ENCODE measurements at regions not wholly inside any gene's neighbourhood (a gene's known extent, or its start where the extent isn't known, plus 50 kb on each side); places are given as distances from the start of the nearest gene placed in this dataset.

- no peak for TF ChIP-seq REST (IDR thresholded peaks at IDR 0.05; ENCODE audit: low read depth, low read length)
- TF ChIP-seq SIN3A (IDR thresholded peaks at IDR 0.05; ENCODE audit: borderline replicate concordance, low read depth, low read length): no peak
Measured at GRCh38 chr2:172329416-172329773, 98.0 kb upstream of the ITGA6 start.
